ENCODE measurements at regions not wholly inside any gene's neighbourhood (a gene's known extent, or its start where the extent isn't known, plus 50 kb on each side); places are given as distances from the start of the nearest gene placed in this dataset.

DNA sequence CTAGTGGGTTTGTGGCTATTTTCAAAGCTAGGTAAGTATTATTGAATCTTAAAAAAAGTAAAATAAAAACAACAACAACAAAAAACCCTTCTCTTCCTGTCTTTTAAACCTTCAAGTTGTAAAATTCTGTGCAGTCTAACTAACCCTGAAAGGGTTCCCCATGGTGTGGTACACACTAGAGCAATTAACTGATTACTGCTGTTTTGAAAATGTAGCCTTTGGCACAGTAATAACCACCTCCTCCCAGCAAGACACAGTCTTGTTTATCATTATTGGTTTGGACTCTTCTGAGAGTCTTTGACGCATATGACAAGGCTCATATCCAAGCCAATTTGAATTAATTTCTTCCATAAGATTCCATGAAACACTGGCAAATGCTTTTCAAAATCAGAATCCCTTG, 2184.6 kb upstream of the PIK3C3 start:
- H3K4me3 ChIP-seq = no peak overlapping the region
- no peak overlapping the region for H3K27ac ChIP-seq
- H3K4me1 ChIP-seq = no peaks in the 10 kb centered on the region
- H3K27me3 ChIP-seq = no peaks in the 10 kb centered on the region
- H3K36me3 ChIP-seq = no peaks in the 10 kb centered on the region
- ATAC-seq (ENCODE audit: low FRiP score in 2 of 2) (no peak), DNase-seq (no peak)
- WGBS, 2 donors = 94 to 100% methylated on average over 1 of the region's 1 CpG
- no peaks in the 10 kb centered on the region for H3K9me3 ChIP-seq
- TF ChIP-seq EP300 (IDR thresholded peaks at IDR 0.05) = no peak
- TF ChIP-seq POLR2AphosphoS5 (IDR thresholded peaks at IDR 0.05) = no peak
- no peak for TF ChIP-seq POLR2A (IDR thresholded peaks at IDR 0.05)
- TF ChIP-seq, protein P1, sequence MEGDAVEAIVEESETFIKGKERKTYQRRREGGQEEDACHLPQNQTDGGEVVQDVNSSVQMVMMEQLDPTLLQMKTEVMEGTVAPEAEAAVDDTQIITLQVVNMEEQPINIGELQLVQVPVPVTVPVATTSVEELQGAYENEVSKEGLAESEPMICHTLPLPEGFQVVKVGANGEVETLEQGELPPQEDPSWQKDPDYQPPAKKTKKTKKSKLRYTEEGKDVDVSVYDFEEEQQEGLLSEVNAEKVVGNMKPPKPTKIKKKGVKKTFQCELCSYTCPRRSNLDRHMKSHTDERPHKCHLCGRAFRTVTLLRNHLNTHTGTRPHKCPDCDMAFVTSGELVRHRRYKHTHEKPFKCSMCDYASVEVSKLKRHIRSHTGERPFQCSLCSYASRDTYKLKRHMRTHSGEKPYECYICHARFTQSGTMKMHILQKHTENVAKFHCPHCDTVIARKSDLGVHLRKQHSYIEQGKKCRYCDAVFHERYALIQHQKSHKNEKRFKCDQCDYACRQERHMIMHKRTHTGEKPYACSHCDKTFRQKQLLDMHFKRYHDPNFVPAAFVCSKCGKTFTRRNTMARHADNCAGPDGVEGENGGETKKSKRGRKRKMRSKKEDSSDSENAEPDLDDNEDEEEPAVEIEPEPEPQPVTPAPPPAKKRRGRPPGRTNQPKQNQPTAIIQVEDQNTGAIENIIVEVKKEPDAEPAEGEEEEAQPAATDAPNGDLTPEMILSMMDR (IDR thresholded peaks at IDR 0.05) = no peak

DNA sequence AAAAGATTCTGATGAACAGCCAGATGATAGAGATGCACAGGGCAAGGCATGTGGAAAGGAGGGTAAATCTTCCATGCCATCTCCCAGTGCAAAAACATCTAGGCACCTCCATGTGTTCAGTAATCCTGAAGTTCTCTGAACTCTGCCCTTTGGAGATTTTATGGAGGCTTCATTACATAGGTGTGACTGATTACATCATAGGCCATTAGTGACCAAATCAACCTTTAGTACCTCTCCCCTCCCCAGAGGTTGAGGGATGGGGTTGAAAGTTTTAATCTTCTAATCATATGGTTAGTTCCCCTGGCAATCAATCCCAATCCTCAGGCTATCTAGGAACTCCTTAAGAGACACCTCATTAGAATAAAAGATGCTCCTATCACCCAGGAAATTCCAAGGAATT, 2190.2 kb upstream of the PIK3C3 start:
- Histone ChIP-seq H3K36me3 (no peaks in the 10 kb centered on the region), H3K9me3 (no peaks in the 10 kb centered on the region), H3K4me1 (no peaks in the 10 kb centered on the region), H3K27me3 (no peaks in the 10 kb centered on the region), H3K4me3 (no peak overlapping the region), H3K27ac (no peak overlapping the region)
- DNase-seq (no peak), ATAC-seq (ENCODE audit: low FRiP score in 2 of 2) (no peak)
- TF ChIP-seq EP300 (IDR thresholded peaks at IDR 0.05) (no peak), POLR2A (IDR thresholded peaks at IDR 0.05) (no peak), POLR2AphosphoS5 (IDR thresholded peaks at IDR 0.05) (no peak)
- TF ChIP-seq, protein P1 (IDR thresholded peaks at IDR 0.05) = no peak

DNA sequence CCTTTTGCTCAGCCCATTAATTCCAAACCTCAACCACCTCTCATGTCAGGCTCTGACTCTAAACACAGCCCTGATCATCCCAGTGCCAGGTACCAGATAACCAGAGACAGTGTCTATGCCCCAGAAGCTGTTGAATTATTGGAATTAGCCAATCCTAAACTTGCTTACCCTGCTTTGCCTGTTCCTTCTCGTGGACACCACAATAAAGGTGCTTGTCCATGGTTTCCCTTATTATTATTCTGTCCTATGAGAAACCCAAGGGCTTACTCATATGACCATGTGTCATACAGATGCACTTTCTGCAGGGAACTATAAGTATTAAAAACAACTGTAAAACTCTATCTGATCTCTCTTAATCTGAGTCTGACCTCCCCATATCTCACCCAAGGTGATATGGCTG, 2193.8 kb upstream of the PIK3C3 start:
- H3K27me3 ChIP-seq = no peaks in the 10 kb centered on the region
- H3K9me3 ChIP-seq = no peaks in the 10 kb centered on the region
- ATAC-seq (ENCODE audit: low FRiP score in 2 of 2) (no peak), DNase-seq (no peak)
- H3K36me3 ChIP-seq = no peaks in the 10 kb centered on the region
- WGBS, 2 donors = 59 to 90% methylated on average over 1 of the region's 1 CpG
- no peak for TF ChIP-seq EP300 (IDR thresholded peaks at IDR 0.05)
- TF ChIP-seq POLR2AphosphoS5 (IDR thresholded peaks at IDR 0.05) = no peak
- TF ChIP-seq, protein P1 (IDR thresholded peaks at IDR 0.05) = no peak
- H3K4me1 ChIP-seq = no peaks in the 10 kb centered on the region
- no peak overlapping the region for H3K4me3 ChIP-seq
- no peak overlapping the region for H3K27ac ChIP-seq

- no peak overlapping the region for H3K4me3 ChIP-seq
- DNase-seq = no peak
- ATAC-seq (ENCODE audit: low FRiP score in 2 of 2) = no peak
- H3K4me1 ChIP-seq = no peaks in the 10 kb centered on the region
- no peaks in the 10 kb centered on the region for H3K9me3 ChIP-seq
- TF ChIP-seq POLR2A (IDR thresholded peaks at IDR 0.05) (no peak), EP300 (IDR thresholded peaks at IDR 0.05) (no peak), POLR2AphosphoS5 (IDR thresholded peaks at IDR 0.05) (no peak)
- TF ChIP-seq, protein P1 (IDR thresholded peaks at IDR 0.05) = no peak
- H3K27ac ChIP-seq = no peak overlapping the region
- WGBS, 2 donors = 69 to 78% methylated on average over 3 of the region's 3 CpGs
- no peaks in the 10 kb centered on the region for H3K36me3 ChIP-seq
- no peaks in the 10 kb centered on the region for H3K27me3 ChIP-seq
Observed at GRCh38 chr18:39759926-39760325, 2194.3 kb upstream of the CELF4 start.

DNA sequence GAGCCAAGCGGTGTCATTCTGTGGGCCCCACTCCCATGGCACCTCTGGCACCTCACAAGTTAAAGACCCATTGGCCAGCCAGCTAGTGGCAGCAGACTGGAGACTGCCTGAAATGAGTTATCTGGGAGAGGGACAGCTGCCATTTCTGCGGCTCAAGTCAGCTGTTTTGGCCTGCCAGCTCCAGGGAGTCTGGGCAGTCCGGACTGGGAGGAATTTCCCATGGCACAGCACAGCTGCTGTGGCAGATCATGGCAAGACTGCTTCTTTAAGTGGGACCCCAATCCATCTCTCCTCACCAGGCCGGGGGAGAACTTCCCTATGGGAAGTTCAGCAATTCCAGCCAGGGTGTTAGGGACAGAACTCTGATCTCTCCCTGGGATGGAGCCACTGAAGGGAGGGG, 2187.6 kb upstream of the CELF4 start:
- 81 to 85% methylated on average over 3 to 4 of the region's 4 CpGs for WGBS, 2 donors
- DNase-seq = no peak
- TF ChIP-seq POLR2A (IDR thresholded peaks at IDR 0.05) (no peak), EP300 (IDR thresholded peaks at IDR 0.05) (no peak), POLR2AphosphoS5 (IDR thresholded peaks at IDR 0.05) (no peak)
- TF ChIP-seq, protein P1 (IDR thresholded peaks at IDR 0.05) = no peak
- Histone ChIP-seq H3K27ac (no peak overlapping the region), H3K27me3 (no peaks in the 10 kb centered on the region), H3K36me3 (no peaks in the 10 kb centered on the region), H3K4me1 (no peaks in the 10 kb centered on the region), H3K4me3 (no peak overlapping the region), H3K9me3 (no peaks in the 10 kb centered on the region)
- no peak for ATAC-seq (ENCODE audit: low FRiP score in 2 of 2)
